ENCODE measurements at regions not wholly inside any gene's neighbourhood (a gene's known extent, or its start where the extent isn't known, plus 50 kb on each side); places are given as distances from the start of the nearest gene placed in this dataset.

- TF ChIP-seq CTCF (IDR thresholded peaks at IDR 0.05) (no peak), POLR2A (IDR thresholded peaks at IDR 0.05) (no peak)
These were observed 610.0 kb upstream of the MBL2 start for GRCh38 chr10:53382543-53382942.
